HL-60 (cell line): ENCODE measurements at regions not wholly inside any gene's neighbourhood (a gene's known extent, or its start where the extent isn't known, plus 50 kb on each side); places are given as distances from the start of the nearest gene placed in this dataset.

Experiments used
- CTCF ChIP-seq: IDR thresholded peaks from one replicate; pipeline ENCODE4 v1.5.1; 2011; ENCODE audit warnings: low read length, control low read depth, inconsistent platforms; ENCODE audit not compliant: insufficient read depth
- GABPA ChIP-seq: IDR thresholded peaks from 2 replicates; pipeline ENCODE4 v1.6.1; 2012; ENCODE audit warnings: low read depth
- REST ChIP-seq: IDR thresholded peaks from 2 replicates; pipeline ENCODE4 v1.6.1; 2012; ENCODE audit warnings: low read depth; ENCODE audit not compliant: insufficient replicate concordance

- no peak for TF ChIP-seq GABPA
- TF ChIP-seq CTCF, result no peak
- no peak for TF ChIP-seq REST
Measured at GRCh38 chr13:40338217-40338616, 328.2 kb downstream of the FOXO1 start.
